HEK293T (cell line): ENCODE measurements at regions not wholly inside any gene's neighbourhood (a gene's known extent, or its start where the extent isn't known, plus 50 kb on each side); places are given as distances from the start of the nearest gene placed in this dataset.

Experiments
- ARNT ChIP-seq: fragments of 450-650 bp; IDR thresholded peaks from 2 replicates; pipeline ENCODE4 v1.6.1; 2017; ENCODE audit warnings: mild to moderate bottlenecking
- BHLHE40 ChIP-seq: fragments of 450-650 bp; IDR thresholded peaks from 2 replicates; pipeline ENCODE4 v1.6.1; 2016; ENCODE audit warnings: mild to moderate bottlenecking, moderate library complexity, borderline replicate concordance
- ELF4 ChIP-seq: fragments of 450-650 bp; IDR thresholded peaks from 2 replicates; pipeline ENCODE4 v1.6.1; 2017; ENCODE audit warnings: antibody characterized with exemption
- FOXK2 ChIP-seq: fragments of 450-650 bp; IDR thresholded peaks from 2 replicates; pipeline ENCODE4 v1.6.1; 2016; ENCODE audit warnings: mild to moderate bottlenecking
- FOXM1 ChIP-seq: fragments of 450-650 bp; IDR thresholded peaks from 2 replicates; pipeline ENCODE4 v1.6.1; 2017; ENCODE audit warnings: mild to moderate bottlenecking, borderline replicate concordance
- HDGF ChIP-seq: fragments of 450-650 bp; IDR thresholded peaks from 2 replicates; pipeline ENCODE4 v1.6.1; 2017; ENCODE audit warnings: antibody characterized with exemption, borderline replicate concordance
- L3MBTL2 ChIP-seq: fragments of 450-650 bp; conservative IDR thresholded peaks from 2 replicates; pipeline ENCODE4 v1.6.1; 2016; ENCODE audit warnings: mild to moderate bottlenecking
- LEF1 ChIP-seq: fragments of 450-650 bp; IDR thresholded peaks from 2 replicates; pipeline ENCODE4 v1.6.1; 2017; ENCODE audit warnings: mild to moderate bottlenecking, borderline replicate concordance
- NFRKB ChIP-seq: fragments of 450-650 bp; IDR thresholded peaks from 2 replicates; pipeline ENCODE4 v1.6.1; 2016; ENCODE audit warnings: mild to moderate bottlenecking, moderate library complexity
- SP1 ChIP-seq: fragments of 450-650 bp; IDR thresholded peaks from 2 replicates; pipeline ENCODE4 v1.6.1; 2017
- SUZ12 ChIP-seq: fragments of 450-650 bp; IDR thresholded peaks from 2 replicates; pipeline ENCODE4 v1.6.1; 2016; ENCODE audit warnings: mild to moderate bottlenecking
- TARDBP ChIP-seq: fragments of 450-650 bp; IDR thresholded peaks from 2 replicates; pipeline ENCODE4 v1.6.1; 2016
- ZNF384 ChIP-seq: fragments of 450-650 bp; IDR thresholded peaks from 2 replicates; pipeline ENCODE4 v1.6.1; 2016
- TF ChIP-seq, protein P1 (sequence below): fragments of 450-650 bp; IDR thresholded peaks from 2 replicates; pipeline ENCODE4 v1.6.1; 2016

DNA sequence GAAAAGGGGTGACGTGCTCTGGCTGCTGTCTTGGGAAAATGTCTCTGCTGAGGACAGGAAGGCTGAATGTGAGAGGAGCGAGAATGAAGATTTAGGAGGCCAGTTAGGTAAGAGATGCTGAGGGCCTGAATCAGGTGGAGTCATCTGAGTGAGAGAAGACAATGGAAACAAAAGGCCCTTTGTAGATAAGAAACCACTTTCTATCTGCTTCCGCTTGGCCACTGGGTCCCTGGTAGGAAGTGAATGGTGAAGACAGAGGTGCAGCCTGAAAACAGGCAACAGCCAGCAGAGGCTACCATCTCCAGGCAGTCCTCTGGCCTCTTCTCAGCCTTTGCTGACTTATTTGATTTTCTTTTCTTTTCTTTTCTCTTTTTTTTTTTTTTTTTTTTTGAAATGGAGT, 374.0 kb upstream of the SLC14A2 start:
- TF ChIP-seq SP1 (no peak), HDGF (no peak), FOXM1 (no peak), SUZ12 (no peak), TARDBP (no peak), ZNF384 (no peak), FOXK2 (no peak), ARNT (no peak), LEF1 (no peak), BHLHE40 (no peak), L3MBTL2 (no peak), ELF4 (no peak), NFRKB (no peak)
- TF ChIP-seq, protein P1, sequence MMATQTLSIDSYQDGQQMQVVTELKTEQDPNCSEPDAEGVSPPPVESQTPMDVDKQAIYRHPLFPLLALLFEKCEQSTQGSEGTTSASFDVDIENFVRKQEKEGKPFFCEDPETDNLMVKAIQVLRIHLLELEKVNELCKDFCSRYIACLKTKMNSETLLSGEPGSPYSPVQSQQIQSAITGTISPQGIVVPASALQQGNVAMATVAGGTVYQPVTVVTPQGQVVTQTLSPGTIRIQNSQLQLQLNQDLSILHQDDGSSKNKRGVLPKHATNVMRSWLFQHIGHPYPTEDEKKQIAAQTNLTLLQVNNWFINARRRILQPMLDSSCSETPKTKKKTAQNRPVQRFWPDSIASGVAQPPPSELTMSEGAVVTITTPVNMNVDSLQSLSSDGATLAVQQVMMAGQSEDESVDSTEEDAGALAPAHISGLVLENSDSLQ: no peak
